ENCODE measurements at regions not wholly inside any gene's neighbourhood (a gene's known extent, or its start where the extent isn't known, plus 50 kb on each side); places are given as distances from the start of the nearest gene placed in this dataset.
"Not testable (repeated sequence)": the region's sequence is repeated elsewhere in the genome, so short reads cannot be mapped to it uniquely, and the experiment has no call there.

GRCh38 chrX:39244147-39244546 is 442.9 kb downstream of the MID1IP1 start:
- no peak for DNase-seq

- DNase-seq: no peak
These were observed 443.8 kb downstream of the MID1IP1 start for GRCh38 chrX:39245024-39245423.

- no peak for DNase-seq
These were observed 446.3 kb downstream of the MID1IP1 start for GRCh38 chrX:39247536-39247935.

GRCh38 chrX:39248330-39248729 is 447.1 kb downstream of the MID1IP1 start:
- no peak for DNase-seq

- no peak for DNase-seq
These were observed 448.7 kb downstream of the MID1IP1 start for GRCh38 chrX:39249999-39250398.

GRCh38 chrX:39251995-39252394 is 450.7 kb downstream of the MID1IP1 start:
- DNase-seq: no peak

GRCh38 chrX:39253551-39253950 is 452.3 kb downstream of the MID1IP1 start:
- DNase-seq: no peak

- DNase-seq: no peak
These were observed 457.1 kb downstream of the MID1IP1 start for GRCh38 chrX:39258331-39258730.

GRCh38 chrX:39260965-39261364 is 459.7 kb downstream of the MID1IP1 start:
- DNase-seq: no peak

- no peak for DNase-seq
These were observed 460.3 kb downstream of the MID1IP1 start for GRCh38 chrX:39261446-39262147.

GRCh38 chrX:39262641-39263040 is 461.4 kb downstream of the MID1IP1 start:
- no peak for DNase-seq

- no peak for DNase-seq
These were observed 462.8 kb downstream of the MID1IP1 start for GRCh38 chrX:39264023-39264422.

GRCh38 chrX:39267176-39267575 is 465.9 kb downstream of the MID1IP1 start:
- no peak for DNase-seq

- DNase-seq: no peak
These were observed 466.9 kb downstream of the MID1IP1 start for GRCh38 chrX:39268207-39268606.

GRCh38 chrX:39275500-39276068 is 474.3 kb downstream of the MID1IP1 start:
- no peak for DNase-seq

- DNase-seq: not testable (repeated sequence)
These were observed 476.6 kb downstream of the MID1IP1 start for GRCh38 chrX:39277685-39278390.

GRCh38 chrX:39283239-39283638 is 482.0 kb downstream of the MID1IP1 start:
- DNase-seq: no peak

- no peak for DNase-seq
These were observed 487.3 kb downstream of the MID1IP1 start for GRCh38 chrX:39288592-39288991.

GRCh38 chrX:39289827-39290226 is 488.6 kb downstream of the MID1IP1 start:
- DNase-seq: no peak

GRCh38 chrX:39293203-39293602 is 491.9 kb downstream of the MID1IP1 start:
- DNase-seq: no peak

GRCh38 chrX:39296472-39296871 is 495.2 kb downstream of the MID1IP1 start:
- DNase-seq: no peak

- no peak for DNase-seq
These were observed 497.6 kb downstream of the MID1IP1 start for GRCh38 chrX:39298821-39299220.

- DNase-seq: no peak
These were observed 498.4 kb downstream of the MID1IP1 start for GRCh38 chrX:39299615-39300014.

- DNase-seq: no peak
These were observed 499.8 kb downstream of the MID1IP1 start for GRCh38 chrX:39301036-39301435.

Measured in T-helper 9 cell (primary cell).